ENCODE measurements at regions not wholly inside any gene's neighbourhood (a gene's known extent, or its start where the extent isn't known, plus 50 kb on each side); places are given as distances from the start of the nearest gene placed in this dataset.

DNA sequence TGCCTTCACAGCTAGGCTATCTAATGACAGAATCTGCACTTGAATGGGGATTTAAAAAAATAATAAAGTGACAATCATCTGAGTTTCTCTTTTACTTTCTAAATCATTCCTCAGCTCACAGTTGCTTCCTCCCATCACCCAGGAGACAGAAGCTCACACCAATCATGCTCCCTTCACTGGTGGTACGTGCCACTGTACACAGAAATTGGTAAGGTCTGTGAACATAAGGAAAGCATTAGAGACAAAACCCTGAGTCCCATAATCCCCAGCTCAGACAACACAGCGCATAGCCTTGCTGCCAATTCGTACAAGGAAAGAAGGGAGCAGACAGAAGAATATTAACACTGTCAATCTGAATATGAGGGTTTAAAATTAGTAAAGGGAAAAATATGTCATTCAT is 133.1 kb downstream of the IDS start:
- Mint-ChIP-seq H3K4me1 (peaks cover 10% of the 10 kb centered on the region), H3K27ac (no peak overlapping the region), H3K27me3 (ENCODE audit: low read depth) (no peaks in the 10 kb centered on the region), H3K9me3 (peaks cover 40% of the 10 kb centered on the region), H3K4me3 (no peak overlapping the region), H3K36me3 (no peaks in the 10 kb centered on the region)
- DNase-seq (ENCODE audit: low spot score in 2 of 2, unreplicated experiment in 2 of 2), result no peak
- TF ChIP-seq, protein P1, sequence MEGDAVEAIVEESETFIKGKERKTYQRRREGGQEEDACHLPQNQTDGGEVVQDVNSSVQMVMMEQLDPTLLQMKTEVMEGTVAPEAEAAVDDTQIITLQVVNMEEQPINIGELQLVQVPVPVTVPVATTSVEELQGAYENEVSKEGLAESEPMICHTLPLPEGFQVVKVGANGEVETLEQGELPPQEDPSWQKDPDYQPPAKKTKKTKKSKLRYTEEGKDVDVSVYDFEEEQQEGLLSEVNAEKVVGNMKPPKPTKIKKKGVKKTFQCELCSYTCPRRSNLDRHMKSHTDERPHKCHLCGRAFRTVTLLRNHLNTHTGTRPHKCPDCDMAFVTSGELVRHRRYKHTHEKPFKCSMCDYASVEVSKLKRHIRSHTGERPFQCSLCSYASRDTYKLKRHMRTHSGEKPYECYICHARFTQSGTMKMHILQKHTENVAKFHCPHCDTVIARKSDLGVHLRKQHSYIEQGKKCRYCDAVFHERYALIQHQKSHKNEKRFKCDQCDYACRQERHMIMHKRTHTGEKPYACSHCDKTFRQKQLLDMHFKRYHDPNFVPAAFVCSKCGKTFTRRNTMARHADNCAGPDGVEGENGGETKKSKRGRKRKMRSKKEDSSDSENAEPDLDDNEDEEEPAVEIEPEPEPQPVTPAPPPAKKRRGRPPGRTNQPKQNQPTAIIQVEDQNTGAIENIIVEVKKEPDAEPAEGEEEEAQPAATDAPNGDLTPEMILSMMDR (IDR thresholded peaks at IDR 0.05; ENCODE audit: unreplicated experiment), result no peak

DNA sequence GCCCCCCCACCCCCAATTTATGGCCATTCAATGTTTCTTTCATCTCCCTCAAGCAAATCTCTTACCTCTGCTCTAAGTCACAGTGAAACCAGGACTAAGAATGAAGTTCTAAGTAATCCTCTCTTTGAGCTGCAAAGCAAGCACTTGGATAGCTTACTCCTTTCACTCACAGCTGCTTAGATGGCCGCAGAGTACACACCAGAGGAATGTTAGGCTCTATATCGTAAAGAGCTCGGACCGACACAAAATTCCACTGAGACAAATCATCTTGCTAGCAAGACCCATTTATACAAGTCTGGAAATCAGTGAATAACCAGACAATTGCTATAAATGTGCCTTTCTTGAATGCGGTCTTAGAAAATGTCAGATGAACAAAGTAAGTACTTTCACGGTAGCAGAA is 135.0 kb downstream of the IDS start:
- TF ChIP-seq, protein P1 (IDR thresholded peaks at IDR 0.05; ENCODE audit: unreplicated experiment), result no peak
- Mint-ChIP-seq H3K36me3 (no peaks in the 10 kb centered on the region), H3K9me3 (peaks cover 39% of the 10 kb centered on the region), H3K4me1 (peaks cover 10% of the 10 kb centered on the region), H3K27me3 (ENCODE audit: low read depth) (no peaks in the 10 kb centered on the region), H3K27ac (no peak overlapping the region), H3K4me3 (no peak overlapping the region)
- DNase-seq (ENCODE audit: low spot score in 2 of 2, unreplicated experiment in 2 of 2), result no peak

DNA sequence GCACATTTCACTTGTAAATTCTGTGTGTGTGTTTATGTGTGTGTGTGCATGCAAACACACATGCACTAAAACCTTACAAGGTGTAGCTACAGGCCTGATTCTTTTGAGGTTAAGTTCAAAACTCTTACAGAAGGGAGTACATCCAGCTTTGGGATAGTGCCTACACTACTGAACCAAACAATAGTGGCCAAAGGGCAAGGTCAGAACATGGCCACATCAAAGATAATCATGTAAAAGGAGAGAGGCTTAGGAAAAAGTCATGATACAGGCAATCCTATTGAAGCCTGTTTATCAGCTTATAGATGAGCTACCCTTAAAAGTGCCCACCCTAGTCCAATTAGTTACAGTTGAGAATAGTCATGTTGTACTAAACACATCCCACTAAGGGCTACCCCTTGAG is 139.6 kb downstream of the IDS start:
- peaks cover 39% of the 10 kb centered on the region for H3K9me3 Mint-ChIP-seq
- H3K4me3 Mint-ChIP-seq, result no peak overlapping the region
- H3K27me3 Mint-ChIP-seq (ENCODE audit: low read depth), result no peaks in the 10 kb centered on the region

DNA sequence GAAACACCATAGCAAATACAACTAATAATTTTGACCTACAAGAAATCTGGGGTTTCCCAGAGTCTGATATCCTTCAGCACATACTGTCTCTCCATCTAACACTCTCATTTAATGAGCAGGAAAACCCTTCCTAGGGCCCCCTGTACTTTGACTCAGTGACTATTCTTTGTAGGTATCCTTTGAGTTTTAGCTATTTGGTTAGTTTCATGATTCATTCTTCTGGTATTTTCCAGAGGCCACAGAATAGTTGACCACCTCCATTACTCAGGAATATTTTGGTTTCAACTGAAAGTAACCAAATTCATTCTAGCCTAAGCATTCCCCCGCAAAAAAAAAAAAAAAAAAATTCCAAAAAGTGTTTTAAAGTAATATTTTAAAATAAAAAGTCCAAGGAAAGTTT is 140.0 kb downstream of the IDS start:
- H3K27ac Mint-ChIP-seq, result no peak overlapping the region
- no peaks in the 10 kb centered on the region for H3K36me3 Mint-ChIP-seq
- H3K4me3 Mint-ChIP-seq, result no peak overlapping the region
- TF ChIP-seq, protein P1 (IDR thresholded peaks at IDR 0.05; ENCODE audit: unreplicated experiment), result no peak
- H3K27me3 Mint-ChIP-seq (ENCODE audit: low read depth), result no peaks in the 10 kb centered on the region
- peaks cover 7% of the 10 kb centered on the region for H3K4me1 Mint-ChIP-seq
- no peak for DNase-seq (ENCODE audit: low spot score in 2 of 2, unreplicated experiment in 2 of 2)
- H3K9me3 Mint-ChIP-seq, result peaks cover 39% of the 10 kb centered on the region

More for the DNA sequence above, 139.6 kb downstream of the IDS start:
- Mint-ChIP-seq H3K4me1 (peaks cover 7% of the 10 kb centered on the region), H3K36me3 (no peaks in the 10 kb centered on the region), H3K27ac (no peak overlapping the region)
- no peak for DNase-seq (ENCODE audit: low spot score in 2 of 2, unreplicated experiment in 2 of 2)
- TF ChIP-seq, protein P1 (IDR thresholded peaks at IDR 0.05; ENCODE audit: unreplicated experiment), result no peak

DNA sequence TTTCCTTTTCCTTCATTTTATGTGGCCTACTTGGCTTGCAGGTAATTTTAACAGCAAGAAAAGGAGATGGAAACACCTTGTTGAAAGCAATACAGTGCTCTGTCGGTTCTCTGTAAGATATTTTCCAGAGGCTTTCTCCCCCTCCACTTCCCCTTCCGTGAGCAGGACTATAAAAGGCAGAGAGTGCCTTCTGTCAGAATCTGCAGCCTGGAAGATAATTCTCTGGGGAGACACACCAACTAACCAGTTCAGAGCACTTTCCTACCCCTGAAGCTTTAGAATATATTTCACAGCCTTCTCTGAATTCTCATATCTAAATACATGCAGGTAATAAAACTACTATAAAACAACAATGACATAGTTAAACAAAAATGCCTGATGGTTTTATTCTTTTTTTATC is 141.1 kb downstream of the IDS start:
- peaks cover 7% of the 10 kb centered on the region for H3K4me1 Mint-ChIP-seq
- no peaks in the 10 kb centered on the region for H3K27me3 Mint-ChIP-seq (ENCODE audit: low read depth)
- peaks cover 39% of the 10 kb centered on the region for H3K9me3 Mint-ChIP-seq
- TF ChIP-seq, protein P1 (IDR thresholded peaks at IDR 0.05; ENCODE audit: unreplicated experiment), result no peak
- H3K27ac Mint-ChIP-seq, result no peak overlapping the region
- no peak overlapping the region for H3K4me3 Mint-ChIP-seq
- no peak for DNase-seq (ENCODE audit: low spot score in 2 of 2, unreplicated experiment in 2 of 2)
- no peaks in the 10 kb centered on the region for H3K36me3 Mint-ChIP-seq

DNA sequence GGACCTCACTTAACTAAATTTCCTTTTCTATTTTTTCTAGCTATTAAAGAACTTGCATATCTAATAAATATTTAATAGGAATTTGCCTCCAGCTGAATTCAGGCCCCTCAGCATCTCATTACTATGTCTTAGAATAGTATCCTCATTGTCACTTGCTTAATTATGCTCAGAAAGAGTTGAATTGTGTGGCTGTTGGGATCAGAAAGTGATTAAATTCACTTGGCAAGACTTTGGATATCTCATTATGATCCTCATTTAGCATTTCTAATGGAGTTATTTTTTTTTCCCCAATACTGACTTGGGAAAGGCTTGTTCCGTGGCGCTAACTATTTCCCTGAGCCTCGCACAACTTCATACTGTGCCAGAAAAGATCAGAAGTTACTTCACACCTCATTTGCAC is 158.8 kb downstream of the IDS start:
- no peaks in the 10 kb centered on the region for H3K4me1 Mint-ChIP-seq
- no peak for DNase-seq (ENCODE audit: low spot score in 2 of 2, unreplicated experiment in 2 of 2)
- H3K4me3 Mint-ChIP-seq, result no peak overlapping the region
- H3K9me3 Mint-ChIP-seq, result peaks cover 35% of the 10 kb centered on the region
- TF ChIP-seq, protein P1 (IDR thresholded peaks at IDR 0.05; ENCODE audit: unreplicated experiment), result no peak
- H3K36me3 Mint-ChIP-seq, result no peaks in the 10 kb centered on the region
- H3K27ac Mint-ChIP-seq, result no peak overlapping the region
- no peaks in the 10 kb centered on the region for H3K27me3 Mint-ChIP-seq (ENCODE audit: low read depth)

All from mesothelial cell of epicardium (in vitro differentiated cells).